ENCODE measurements at regions not wholly inside any gene's neighbourhood (a gene's known extent, or its start where the extent isn't known, plus 50 kb on each side); places are given as distances from the start of the nearest gene placed in this dataset.

GRCh38 chr18:57991552-57991951, 52.5 kb upstream of the NEDD4L start:
- TF ChIP-seq CTCF (IDR thresholded peaks at IDR 0.05) (no peak), POLR2A (IDR thresholded peaks at IDR 0.05) (no peak)

Data from esophagus squamous epithelium (tissue), 4 donors.